KMS-11 (cell line): ENCODE measurements at regions not wholly inside any gene's neighbourhood (a gene's known extent, or its start where the extent isn't known, plus 50 kb on each side); places are given as distances from the start of the nearest gene placed in this dataset.

Experiments used
- H2AFZ ChIP-seq: fragments of 200-600 bp; sonication (generic); 2 replicates; pipeline ENCODE4 v1.6.1; 2016; ENCODE audit warnings: antibody characterized with exemption, mixed run types, low read depth
- H3K27ac ChIP-seq: fragments of 200-600 bp; sonication (generic); 2 replicates; pipeline ENCODE4 v1.6.1; 2016; ENCODE audit warnings: mild to moderate bottlenecking, mixed run types
- H3K27me3 ChIP-seq: fragments of 200-600 bp; sonication (generic); 2 replicates; pipeline ENCODE4 v1.6.1; 2017; ENCODE audit warnings: mild to moderate bottlenecking, low read depth, mixed run types, moderate library complexity; ENCODE audit not compliant: insufficient read depth
- H3K36me3 ChIP-seq: fragments of 200-600 bp; sonication (generic); 2 replicates; pipeline ENCODE4 v1.6.1; 2017; ENCODE audit warnings: mild to moderate bottlenecking, mixed run types; ENCODE audit not compliant: insufficient read depth
- H3K4me1 ChIP-seq: fragments of 200-600 bp; sonication (generic); 2 replicates; pipeline ENCODE4 v1.6.1; 2016; ENCODE audit warnings: mild to moderate bottlenecking, low read depth, mixed run types; ENCODE audit not compliant: poor library complexity, severe bottlenecking
- H3K4me2 ChIP-seq: fragments of 200-600 bp; sonication (generic); 2 replicates; pipeline ENCODE4 v1.7.0; 2016; ENCODE audit warnings: mild to moderate bottlenecking, mixed run types
- H3K4me3 ChIP-seq: fragments of 200-600 bp; sonication (generic); IDR thresholded peaks from 2 replicates; pipeline ENCODE4 v1.6.1; 2017; ENCODE audit warnings: low read depth, low read length, mixed read lengths; ENCODE audit not compliant: insufficient read depth
- H3K79me2 ChIP-seq: fragments of 200-600 bp; sonication (generic); 2 replicates; pipeline ENCODE4 v1.6.1; 2016; ENCODE audit warnings: low read depth, mixed run types; ENCODE audit not compliant: insufficient read depth
- H3K9ac ChIP-seq: fragments of 200-600 bp; sonication (generic); 2 replicates; pipeline ENCODE4 v1.6.1; 2016; ENCODE audit warnings: mild to moderate bottlenecking, mixed run types
- H4K20me1 ChIP-seq: fragments of 200-600 bp; sonication (generic); 2 replicates; pipeline ENCODE4 v1.6.1; 2016; ENCODE audit warnings: mild to moderate bottlenecking, mixed run types; ENCODE audit not compliant: insufficient read depth
- TF ChIP-seq, protein P1 (sequence below): fragments of 200-600 bp; sonication (generic); conservative IDR thresholded peaks from 2 replicates; pipeline ENCODE4 v1.6.1; 2017; ENCODE audit warnings: low read depth, mild to moderate bottlenecking, antibody characterized with exemption, low read length, moderate library complexity, mixed read lengths

DNA sequence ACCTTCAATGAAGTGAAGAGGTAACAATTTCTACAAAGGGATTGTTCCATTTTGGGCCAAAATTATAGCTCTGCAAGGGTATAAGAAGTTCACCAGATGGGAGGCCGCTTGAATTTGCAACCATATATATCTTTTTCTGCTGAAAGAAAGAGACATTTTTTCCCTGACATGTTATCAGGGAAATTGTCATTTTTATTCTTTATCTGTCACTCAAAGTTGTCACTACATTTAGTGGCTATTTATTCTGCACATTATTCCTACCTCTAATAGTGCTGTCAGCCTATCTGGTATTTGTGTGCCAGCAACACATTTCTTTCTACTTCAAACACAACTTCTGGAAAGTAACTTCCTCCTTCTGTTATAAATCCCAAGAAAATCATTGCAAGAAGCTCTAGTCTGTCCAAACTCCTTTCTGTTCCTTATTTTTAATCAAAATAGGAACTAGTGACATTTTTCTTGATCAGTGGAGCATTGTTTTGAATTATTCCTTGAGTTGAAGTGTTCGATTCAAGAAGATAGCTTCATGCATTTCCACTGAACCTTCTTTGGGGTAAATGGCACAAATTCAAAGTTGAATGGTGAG is 137.9 kb upstream of the ATP2B1 start:
- Histone ChIP-seq H3K4me2 (no peak overlapping the region), H3K36me3 (no peaks in the 10 kb centered on the region), H2AFZ (no peak overlapping the region), H3K27ac (no peak overlapping the region), H3K27me3 (no peaks in the 10 kb centered on the region), H3K4me3 (no peak overlapping the region), H3K79me2 (no peaks in the 10 kb centered on the region), H3K4me1 (no peaks in the 10 kb centered on the region), H3K9ac (no peak overlapping the region), H4K20me1 (no peaks in the 10 kb centered on the region)
- TF ChIP-seq, protein P1, sequence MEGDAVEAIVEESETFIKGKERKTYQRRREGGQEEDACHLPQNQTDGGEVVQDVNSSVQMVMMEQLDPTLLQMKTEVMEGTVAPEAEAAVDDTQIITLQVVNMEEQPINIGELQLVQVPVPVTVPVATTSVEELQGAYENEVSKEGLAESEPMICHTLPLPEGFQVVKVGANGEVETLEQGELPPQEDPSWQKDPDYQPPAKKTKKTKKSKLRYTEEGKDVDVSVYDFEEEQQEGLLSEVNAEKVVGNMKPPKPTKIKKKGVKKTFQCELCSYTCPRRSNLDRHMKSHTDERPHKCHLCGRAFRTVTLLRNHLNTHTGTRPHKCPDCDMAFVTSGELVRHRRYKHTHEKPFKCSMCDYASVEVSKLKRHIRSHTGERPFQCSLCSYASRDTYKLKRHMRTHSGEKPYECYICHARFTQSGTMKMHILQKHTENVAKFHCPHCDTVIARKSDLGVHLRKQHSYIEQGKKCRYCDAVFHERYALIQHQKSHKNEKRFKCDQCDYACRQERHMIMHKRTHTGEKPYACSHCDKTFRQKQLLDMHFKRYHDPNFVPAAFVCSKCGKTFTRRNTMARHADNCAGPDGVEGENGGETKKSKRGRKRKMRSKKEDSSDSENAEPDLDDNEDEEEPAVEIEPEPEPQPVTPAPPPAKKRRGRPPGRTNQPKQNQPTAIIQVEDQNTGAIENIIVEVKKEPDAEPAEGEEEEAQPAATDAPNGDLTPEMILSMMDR = no peak

DNA sequence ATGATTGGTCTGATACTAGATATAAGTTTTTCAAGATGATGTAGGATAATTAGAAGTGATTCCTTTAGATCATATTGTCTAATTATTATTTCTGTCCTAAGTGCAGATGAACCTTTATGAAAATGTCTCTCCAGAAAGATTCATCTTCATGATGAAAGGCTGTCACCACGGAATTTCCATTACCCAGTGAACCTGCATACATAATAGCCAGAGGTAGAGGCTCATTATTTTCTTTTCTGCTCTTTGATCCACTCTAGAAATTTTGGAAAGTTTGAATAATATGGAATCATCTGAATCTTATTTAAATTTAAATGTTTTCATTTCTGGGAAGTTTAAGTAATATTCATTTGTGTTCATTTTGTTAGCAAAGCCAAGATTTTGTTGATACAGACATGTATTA is 137.1 kb upstream of the ATP2B1 start:
- no peak overlapping the region for H3K9ac ChIP-seq
- no peak overlapping the region for H3K27ac ChIP-seq
- H3K27me3 ChIP-seq = no peaks in the 10 kb centered on the region
- H3K4me3 ChIP-seq = no peak overlapping the region
- no peaks in the 10 kb centered on the region for H3K36me3 ChIP-seq
- H4K20me1 ChIP-seq = no peaks in the 10 kb centered on the region
- H3K4me2 ChIP-seq = no peak overlapping the region
- no peaks in the 10 kb centered on the region for H3K79me2 ChIP-seq
- H2AFZ ChIP-seq = no peak overlapping the region
- no peaks in the 10 kb centered on the region for H3K4me1 ChIP-seq
- TF ChIP-seq, protein P1 = no peak

DNA sequence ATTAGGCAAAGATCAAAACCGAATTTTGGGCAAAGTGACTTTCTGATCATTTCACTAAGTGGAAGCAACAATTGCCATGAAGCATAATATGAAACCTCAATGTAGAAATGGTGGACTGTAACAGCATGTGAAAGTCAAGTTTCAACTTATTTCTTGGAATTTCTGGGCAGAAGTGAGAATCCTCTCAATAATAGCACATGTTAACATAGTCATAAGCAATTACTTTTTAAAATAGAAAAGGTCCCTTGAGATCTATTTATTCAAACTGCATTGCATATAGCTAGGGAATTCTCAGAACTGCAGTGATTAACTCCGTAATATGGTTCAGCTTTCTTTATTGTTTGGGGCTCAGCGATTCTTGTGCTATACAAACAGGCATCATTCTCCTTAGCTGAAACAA is 136.7 kb upstream of the ATP2B1 start:
- Histone ChIP-seq H3K79me2 (no peaks in the 10 kb centered on the region), H3K4me3 (no peak overlapping the region), H2AFZ (no peak overlapping the region), H3K9ac (no peak overlapping the region), H3K4me2 (no peak overlapping the region), H3K27ac (no peak overlapping the region), H3K4me1 (no peaks in the 10 kb centered on the region), H3K27me3 (no peaks in the 10 kb centered on the region), H4K20me1 (no peaks in the 10 kb centered on the region), H3K36me3 (no peaks in the 10 kb centered on the region)
- TF ChIP-seq, protein P1 = no peak

DNA sequence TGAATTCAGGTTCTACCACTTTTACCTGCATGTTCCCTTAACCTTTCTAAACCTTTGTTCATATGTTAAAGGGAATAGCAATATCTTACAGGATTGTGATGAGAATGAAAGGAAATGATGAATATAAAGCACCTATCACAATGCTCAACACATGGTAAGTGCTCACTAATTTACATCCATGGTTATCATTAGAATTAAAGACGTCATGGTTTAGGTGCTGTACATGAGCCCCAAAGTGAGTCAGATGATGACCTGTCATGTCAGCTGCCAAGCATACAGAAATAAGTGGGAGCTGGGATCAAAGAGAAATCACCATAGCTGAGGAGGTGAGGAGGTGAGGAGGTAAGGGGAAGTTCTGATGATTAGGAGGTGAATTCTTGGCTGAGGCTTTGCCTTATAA is 135.9 kb upstream of the ATP2B1 start:
- Histone ChIP-seq H3K27ac (no peak overlapping the region), H2AFZ (no peak overlapping the region), H3K9ac (no peak overlapping the region), H3K4me2 (no peak overlapping the region), H3K79me2 (no peaks in the 10 kb centered on the region), H3K36me3 (no peaks in the 10 kb centered on the region), H4K20me1 (no peaks in the 10 kb centered on the region), H3K4me1 (no peaks in the 10 kb centered on the region), H3K4me3 (no peak overlapping the region), H3K27me3 (no peaks in the 10 kb centered on the region)
- TF ChIP-seq, protein P1 = no peak
